SK-N-MC (cell line): ENCODE measurements at regions not wholly inside any gene's neighbourhood (a gene's known extent, or its start where the extent isn't known, plus 50 kb on each side); places are given as distances from the start of the nearest gene placed in this dataset.
"Not testable (repeated sequence)": the region's sequence is repeated elsewhere in the genome, so short reads cannot be mapped to it uniquely, and the experiment has no call there.

Experiments used
- DNase-seq: peaks from one replicate; pipeline ENCODE4 v3.0.0-alpha.2; 2011; ENCODE audit warnings: low read depth, low spot score
- H3K27ac ChIP-seq: fragments of 200-600 bp; sonication (generic); 2 replicates; pipeline ENCODE4 v1.5.1; 2016; ENCODE audit warnings: mixed run types
- H3K36me3 ChIP-seq: fragments of 200-600 bp; sonication (generic); 2 replicates; pipeline ENCODE4 v1.6.1; 2017; ENCODE audit warnings: antibody characterized with exemption, low read length, mixed read lengths; ENCODE audit not compliant: insufficient read depth
- H3K4me3 ChIP-seq: fragments of 200-600 bp; sonication (generic); 2 replicates; pipeline ENCODE4 v1.5.1; 2016
- H3K9ac ChIP-seq: fragments of 200-600 bp; sonication (generic); 2 replicates; pipeline ENCODE4 v1.8.0; 2017; ENCODE audit warnings: mixed run types, mixed read lengths; ENCODE audit not compliant: insufficient read length
- H3K9me3 ChIP-seq: fragments of 200-600 bp; sonication (generic); 2 replicates; pipeline ENCODE4 v1.6.1; 2017; ENCODE audit warnings: low read depth, mild to moderate bottlenecking, antibody characterized with exemption, low read length, moderate library complexity, mixed read lengths
- EZH2 ChIP-seq: fragments of 200-600 bp; sonication (generic); IDR thresholded peaks from one replicate; pipeline ENCODE4 v1.6.1; 2017; ENCODE audit warnings: antibody characterized with exemption
- FOXP2 ChIP-seq: optimal IDR thresholded peaks from 2 replicates; pipeline ENCODE3; 2011; ENCODE audit warnings: mild to moderate bottlenecking, moderate library complexity; ENCODE audit not compliant: insufficient read depth; ENCODE audit errors: extremely low read length, control extremely low read depth
- POLR2AphosphoS5 ChIP-seq: IDR thresholded peaks from 2 replicates; pipeline ENCODE4 v1.6.1; 2012; ENCODE audit warnings: mild to moderate bottlenecking, low read depth, low read length, borderline replicate concordance

- Histone ChIP-seq H3K4me3 (no peak overlapping the region), H3K9ac (no peak overlapping the region), H3K9me3 (no peaks in the 10 kb centered on the region), H3K36me3 (no peaks in the 10 kb centered on the region), H3K27ac (no peak overlapping the region)
- DNase-seq, result no peak
- no peak for TF ChIP-seq POLR2AphosphoS5
- TF ChIP-seq EZH2, result no peak
- no peak for TF ChIP-seq FOXP2
Observed at GRCh38 chr9:32045513-32045912, 338.9 kb upstream of the ACO1 start.

- no peak for DNase-seq
- TF ChIP-seq EZH2 (no peak), FOXP2 (no peak), POLR2AphosphoS5 (no peak)
- no peak overlapping the region for H3K9ac ChIP-seq
- H3K36me3 ChIP-seq, result no peaks in the 10 kb centered on the region
- H3K4me3 ChIP-seq, result no peak overlapping the region
- H3K9me3 ChIP-seq, result no peaks in the 10 kb centered on the region
- H3K27ac ChIP-seq, result no peak overlapping the region
Observed at GRCh38 chr9:32067261-32067660, 317.2 kb upstream of the ACO1 start.

GRCh38 chr9:32069169-32069813, 315.2 kb upstream of the ACO1 start:
- no peak for DNase-seq
- Histone ChIP-seq H3K27ac (no peak overlapping the region), H3K9ac (no peak overlapping the region), H3K36me3 (no peaks in the 10 kb centered on the region), H3K9me3 (no peaks in the 10 kb centered on the region), H3K4me3 (no peak overlapping the region)
- TF ChIP-seq EZH2 (no peak), POLR2AphosphoS5 (no peak), FOXP2 (no peak)

- Histone ChIP-seq H3K9me3 (no peaks in the 10 kb centered on the region), H3K36me3 (no peaks in the 10 kb centered on the region), H3K9ac (no peak overlapping the region), H3K27ac (no peak overlapping the region), H3K4me3 (no peak overlapping the region)
- DNase-seq, result no peak
- TF ChIP-seq POLR2AphosphoS5 (no peak), EZH2 (no peak), FOXP2 (no peak)
Observed at GRCh38 chr9:32069969-32070368, 314.5 kb upstream of the ACO1 start.

- H3K9ac ChIP-seq, result no peak overlapping the region
- H3K9me3 ChIP-seq, result no peaks in the 10 kb centered on the region
- TF ChIP-seq EZH2 (no peak), FOXP2 (no peak), POLR2AphosphoS5 (no peak)
- H3K4me3 ChIP-seq, result no peak overlapping the region
- no peak overlapping the region for H3K27ac ChIP-seq
- no peak for DNase-seq
- H3K36me3 ChIP-seq, result no peaks in the 10 kb centered on the region
Observed at GRCh38 chr9:32072570-32072969, 311.9 kb upstream of the ACO1 start.

- no peak for DNase-seq
- Histone ChIP-seq H3K27ac (no peak overlapping the region), H3K36me3 (no peaks in the 10 kb centered on the region), H3K9me3 (no peaks in the 10 kb centered on the region), H3K4me3 (no peak overlapping the region), H3K9ac (no peak overlapping the region)
- TF ChIP-seq FOXP2 (no peak), EZH2 (no peak), POLR2AphosphoS5 (no peak)
Observed at GRCh38 chr9:32092031-32092430, 292.4 kb upstream of the ACO1 start.

- H3K36me3 ChIP-seq, result no peaks in the 10 kb centered on the region
- H3K9me3 ChIP-seq, result no peaks in the 10 kb centered on the region
- H3K9ac ChIP-seq, result no peak overlapping the region
- H3K27ac ChIP-seq, result no peak overlapping the region
- no peak overlapping the region for H3K4me3 ChIP-seq
- TF ChIP-seq EZH2, result no peak
- no peak for TF ChIP-seq FOXP2
- no peak for TF ChIP-seq POLR2AphosphoS5
- no peak for DNase-seq
Observed at GRCh38 chr9:32117291-32117690, 267.2 kb upstream of the ACO1 start.

- Histone ChIP-seq H3K4me3 (no peak overlapping the region), H3K36me3 (no peaks in the 10 kb centered on the region), H3K9me3 (no peaks in the 10 kb centered on the region), H3K27ac (no peak overlapping the region), H3K9ac (no peak overlapping the region)
- no peak for DNase-seq
- no peak for TF ChIP-seq FOXP2
- no peak for TF ChIP-seq POLR2AphosphoS5
- TF ChIP-seq EZH2, result no peak
Observed at GRCh38 chr9:32128546-32128945, 255.9 kb upstream of the ACO1 start.

- not testable (repeated sequence) for H3K9me3 ChIP-seq, H3K9ac ChIP-seq, H3K27ac ChIP-seq, H3K4me3 ChIP-seq, DNase-seq, H3K36me3 ChIP-seq
Observed at GRCh38 chr9:32130709-32131108, 253.7 kb upstream of the ACO1 start.
